GM11168 (cell line): ENCODE measurements at regions not wholly inside any gene's neighbourhood (a gene's known extent, or its start where the extent isn't known, plus 50 kb on each side); places are given as distances from the start of the nearest gene placed in this dataset.

Source experiments
- in situ Hi-C: fragments of 300-500 bp; cut with MboI; formaldehyde crosslinking; loops from one replicate; pipeline ENCODE4 v1.12.0; 2022; ENCODE audit warnings: low sequenced_read_pairs; ENCODE audit not compliant: unreplicated experiment

DNA sequence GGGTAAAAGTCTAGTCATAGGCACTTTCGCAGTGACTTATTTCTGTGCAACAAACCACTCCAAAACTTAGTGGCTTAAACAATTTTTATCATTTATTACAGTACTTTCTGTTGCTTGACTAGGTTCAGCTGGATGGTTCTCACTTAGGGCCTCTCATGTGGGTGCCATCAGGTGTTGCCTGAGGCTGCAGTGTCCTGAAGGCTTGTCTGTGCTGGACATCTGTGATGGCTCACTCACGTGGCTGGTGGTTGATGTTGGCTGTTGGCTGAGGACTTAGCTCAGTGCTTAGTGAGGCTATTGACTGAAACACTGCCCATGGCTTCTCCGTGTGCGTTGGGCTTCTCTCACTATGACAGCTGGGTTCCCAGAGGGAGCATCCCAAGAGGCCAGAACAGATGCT, 81.4 kb upstream of the GCFC2 start:
- in situ Hi-C loops = loop anchor here (25.0 kb wide), 2 partner anchors 395 to 795 kb away; no protein-coding TSS in a partner anchor

DNA sequence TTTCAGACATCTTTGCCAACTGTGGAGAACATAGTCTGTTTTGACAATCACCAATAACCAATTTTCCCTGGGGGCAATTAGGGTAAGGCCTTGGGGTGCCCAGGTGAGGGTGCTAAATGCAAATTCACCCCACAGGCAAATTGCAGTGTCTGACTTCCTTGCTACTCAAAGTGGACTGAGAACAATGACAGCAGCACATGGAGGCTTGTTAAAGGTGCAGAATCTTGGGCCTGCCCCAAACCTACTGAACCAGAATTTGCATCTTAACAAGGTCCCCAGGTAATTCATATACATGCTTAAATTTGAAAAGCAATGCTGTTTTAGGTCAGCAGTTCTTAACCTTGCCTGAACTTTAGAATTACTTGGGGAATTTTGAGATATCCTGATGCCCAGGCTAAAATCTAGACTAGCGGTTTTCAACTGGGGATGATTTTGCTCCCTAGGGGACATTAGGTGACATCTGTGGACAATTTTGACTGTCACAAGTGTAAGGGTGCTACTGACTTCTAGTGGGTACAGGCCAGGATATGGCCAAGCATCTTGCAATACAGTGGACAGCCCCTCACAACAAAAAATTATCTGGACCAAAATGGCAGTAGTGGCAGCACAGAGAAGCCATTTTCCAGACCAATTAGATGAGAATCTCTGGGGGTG, 80.2 kb upstream of the GCFC2 start:
- in situ Hi-C loops = loop anchor here (25.0 kb wide), 2 partner anchors 396 to 796 kb away; no protein-coding TSS in a partner anchor

DNA sequence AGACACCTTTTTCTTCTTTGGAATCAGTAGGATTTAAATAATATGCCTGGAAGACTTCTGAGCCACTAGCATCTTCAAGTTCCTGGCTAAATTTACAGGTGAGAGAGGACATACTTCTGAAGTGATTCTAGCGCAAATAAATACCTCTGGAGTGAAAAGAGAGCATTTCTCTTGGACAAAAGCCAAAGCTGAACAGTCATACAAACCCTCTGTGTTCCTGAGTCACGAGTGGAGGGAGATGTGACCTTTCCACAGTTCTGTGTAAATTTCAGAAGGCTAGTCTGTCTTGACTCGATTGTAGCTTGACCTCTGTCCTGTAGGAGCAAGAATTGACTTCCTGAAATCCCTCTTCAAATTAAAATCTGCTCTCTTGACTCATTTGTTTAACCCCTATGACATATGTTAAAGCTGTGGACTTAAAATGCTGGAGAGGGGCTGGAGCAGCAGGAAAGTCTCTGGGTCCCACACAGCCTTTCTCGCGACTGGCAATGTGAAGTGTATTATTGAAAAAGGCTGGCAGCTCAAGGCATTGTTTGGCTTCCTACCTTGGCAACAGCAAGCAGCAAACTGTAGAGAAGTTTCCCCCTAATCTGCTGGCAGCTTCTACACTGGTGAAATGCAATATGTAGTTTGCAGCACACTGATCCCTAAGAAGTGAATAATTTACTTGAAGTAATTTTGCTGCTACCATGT, 79.6 kb upstream of the GCFC2 start:
- in situ Hi-C loops = loop anchor here (25.0 kb wide), 2 partner anchors 397 to 797 kb away; no protein-coding TSS in a partner anchor

DNA sequence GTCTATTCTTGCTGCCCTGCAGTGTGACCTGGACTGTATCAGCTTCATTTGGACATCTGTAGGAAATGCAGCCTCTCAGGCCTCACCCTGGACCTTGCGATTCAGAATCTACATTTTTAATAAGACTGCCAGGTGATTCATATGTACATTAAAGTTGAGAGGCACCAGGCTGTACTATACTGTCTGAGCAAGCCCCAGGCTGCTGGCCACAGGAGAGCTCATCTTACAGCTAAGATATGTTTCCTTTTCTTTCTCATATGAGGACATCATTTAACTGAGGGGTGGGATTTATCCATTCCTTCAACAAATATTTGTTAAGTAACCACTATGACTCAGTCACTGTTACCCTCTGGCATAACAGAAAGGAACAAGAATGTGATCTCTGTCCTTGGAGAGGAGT, 78.2 kb upstream of the GCFC2 start:
- in situ Hi-C loops = loop anchor here (25.0 kb wide), 2 partner anchors 398 to 798 kb away; no protein-coding TSS in a partner anchor

DNA sequence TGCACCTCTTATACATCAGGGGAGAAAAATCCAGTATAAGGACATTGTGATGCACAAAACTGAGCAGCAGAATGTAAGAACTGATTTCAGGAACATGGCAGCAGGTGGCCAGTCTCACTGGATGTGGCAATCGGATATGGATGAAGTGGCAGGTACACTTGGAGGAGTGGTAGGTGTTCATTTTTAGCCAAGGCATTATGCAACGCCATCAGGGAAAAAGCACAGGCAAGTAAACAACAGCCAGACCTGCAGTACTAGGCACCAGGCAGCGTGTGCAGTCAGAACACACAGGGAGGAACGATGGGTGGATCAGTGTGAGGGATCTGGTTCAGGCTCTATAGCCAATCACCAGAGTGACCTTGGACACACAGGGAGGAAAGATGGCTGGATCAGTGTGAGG, 77.4 kb upstream of the GCFC2 start:
- in situ Hi-C loops = loop anchor here (25.0 kb wide), 2 partner anchors 399 to 799 kb away; no protein-coding TSS in a partner anchor

DNA sequence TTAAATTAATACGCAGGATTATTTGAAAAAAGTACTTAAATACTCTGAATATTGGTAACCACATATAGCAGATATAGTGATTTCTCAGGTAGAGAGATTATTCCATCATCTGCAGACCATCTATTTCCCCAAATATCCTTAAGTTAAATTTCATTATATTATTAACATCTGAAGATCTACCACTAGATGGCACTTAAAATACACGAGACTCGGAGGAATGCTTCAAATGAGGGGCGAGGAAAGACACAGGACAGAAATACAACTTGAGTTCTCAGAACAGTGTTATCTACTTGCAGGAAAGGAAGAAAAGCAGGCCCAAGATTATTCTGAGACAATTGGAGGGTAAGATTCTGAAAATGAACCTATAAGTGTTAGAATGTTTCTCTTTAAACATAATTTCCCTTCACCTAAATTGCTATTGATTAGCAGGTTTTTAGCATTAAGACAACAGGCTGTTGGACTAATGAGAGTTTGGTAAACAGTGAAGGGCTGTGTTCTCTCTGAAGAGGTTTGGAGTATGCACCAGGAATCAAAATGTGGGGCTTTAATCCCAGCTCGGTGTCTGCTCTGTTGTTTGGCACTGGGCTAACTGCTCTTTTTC, 76.9 kb upstream of the GCFC2 start:
- in situ Hi-C loops = loop anchor here (25.0 kb wide), 2 partner anchors 400 to 800 kb away; no protein-coding TSS in a partner anchor

DNA sequence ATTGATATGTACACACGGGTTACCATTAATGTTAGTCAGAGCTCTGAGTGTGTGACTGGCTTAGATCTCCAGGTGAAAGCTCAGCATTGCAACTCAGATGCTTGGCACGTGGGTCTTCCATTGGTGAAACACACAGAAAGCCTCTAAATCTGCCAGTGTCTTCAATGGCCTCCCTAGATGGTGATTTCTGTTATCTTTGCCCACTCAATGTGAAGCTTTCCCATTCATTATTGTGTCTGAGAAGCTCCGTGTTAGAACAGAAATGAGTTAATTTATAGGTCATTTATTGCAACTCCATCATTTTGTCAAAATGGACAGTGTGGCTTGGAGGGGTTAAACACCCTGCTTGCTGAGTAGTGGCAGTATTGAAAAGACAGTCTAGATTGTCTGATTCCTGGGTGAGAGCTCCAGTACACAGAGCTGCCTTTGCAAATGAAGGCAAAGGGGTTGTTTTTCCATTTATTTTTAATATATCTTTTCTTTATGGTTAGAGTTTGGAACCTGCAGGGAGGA, 64.7 kb upstream of the GCFC2 start:
- in situ Hi-C loops = loop anchor here (25.0 kb wide), 2 partner anchors 412 to 812 kb away; no protein-coding TSS in a partner anchor

DNA sequence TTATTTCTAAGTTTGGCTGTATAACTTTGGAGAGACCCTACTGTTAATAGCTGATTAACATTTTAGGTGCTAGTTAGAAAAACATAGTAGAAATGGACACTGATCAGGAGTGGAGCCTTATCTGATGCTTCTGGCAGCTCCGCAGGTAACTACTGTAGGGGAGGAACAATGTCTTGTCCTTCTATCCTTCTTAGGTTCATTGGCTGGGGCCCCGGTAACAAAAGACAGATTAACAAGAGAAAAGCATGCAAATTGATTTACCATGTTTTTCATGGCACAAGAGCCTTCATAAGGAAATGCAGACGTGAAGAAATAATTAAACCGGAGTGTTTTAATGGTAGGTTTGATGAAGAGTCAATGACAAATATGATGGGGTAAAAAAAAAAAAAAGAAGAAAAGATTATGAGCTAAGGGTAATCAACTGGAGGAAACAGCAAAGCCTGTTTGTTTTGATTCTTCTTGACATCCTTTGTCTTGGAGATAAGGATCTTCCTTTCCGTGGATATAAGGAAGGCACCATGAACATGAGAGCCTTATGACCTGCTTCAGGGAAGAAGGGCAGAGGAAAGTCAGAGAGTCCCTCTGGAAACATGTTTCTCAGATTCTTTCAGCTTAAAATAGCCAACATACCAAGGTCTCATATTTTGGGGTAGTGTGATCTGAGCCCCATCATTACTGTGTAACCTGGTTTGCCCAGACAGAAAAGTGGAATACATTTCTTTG, 62.4 kb upstream of the GCFC2 start:
- in situ Hi-C loops = no loop called here

DNA sequence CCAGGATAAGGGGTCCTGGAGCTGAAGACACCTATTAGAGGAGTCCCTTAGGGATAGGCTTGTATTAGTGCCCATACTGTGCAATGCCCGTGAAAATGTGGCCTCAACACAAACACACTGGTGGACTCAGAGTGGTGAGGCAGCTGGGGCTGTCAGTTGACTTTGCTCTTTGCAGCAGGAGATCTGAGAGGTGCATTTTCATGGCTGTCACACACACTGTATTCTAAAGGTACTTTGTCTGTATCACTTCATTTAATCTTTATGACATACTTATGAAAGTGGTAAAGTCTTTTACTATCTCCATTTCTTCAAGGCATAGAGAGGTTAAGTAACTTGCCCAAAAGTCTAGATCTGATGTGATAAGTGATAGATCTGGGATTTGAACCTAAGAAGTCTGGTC, 55.1 kb upstream of the GCFC2 start:
- in situ Hi-C loops = no loop called here

DNA sequence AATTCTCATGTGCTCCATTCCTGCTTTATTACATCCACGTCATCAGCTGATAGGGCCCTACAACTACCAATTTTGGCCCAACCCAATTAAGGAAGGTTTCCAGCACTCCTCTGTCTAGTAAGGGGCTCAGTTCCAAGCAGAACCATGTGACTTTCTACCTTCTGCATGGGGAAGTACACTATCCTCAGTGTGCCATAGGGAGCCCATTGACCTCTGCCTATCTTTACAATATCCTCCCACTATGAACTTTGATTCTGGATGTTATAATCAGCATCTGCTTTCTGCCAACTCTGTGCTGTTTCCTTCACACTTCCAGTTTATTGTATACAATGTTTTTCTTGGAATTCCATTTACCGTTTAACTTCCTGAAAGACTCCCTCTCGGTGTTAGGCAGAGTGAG, 53.9 kb upstream of the GCFC2 start:
- in situ Hi-C loops = no loop called here
